ENCODE measurements at regions not wholly inside any gene's neighbourhood (a gene's known extent, or its start where the extent isn't known, plus 50 kb on each side); places are given as distances from the start of the nearest gene placed in this dataset.

- no peak for TF ChIP-seq CTCF (IDR thresholded peaks at IDR 0.05; ENCODE audit: low read depth, low read length, missing input control)
- TF ChIP-seq HNF4G (IDR thresholded peaks at IDR 0.05): no peak
- TF ChIP-seq RAD21 (IDR thresholded peaks at IDR 0.05): no peak
- no peak for TF ChIP-seq ZBTB33 (IDR thresholded peaks at IDR 0.05)
- no peak for TF ChIP-seq YY1 (IDR thresholded peaks at IDR 0.05)
- TF ChIP-seq MAX (IDR thresholded peaks at IDR 0.05): no peak
- no peak for TF ChIP-seq ATF3 (IDR thresholded peaks at IDR 0.05)
- no peak for TF ChIP-seq JUND (IDR thresholded peaks at IDR 0.05)
- TF ChIP-seq REST (IDR thresholded peaks at IDR 0.05): no peak
- no peak for TF ChIP-seq EGR1 (IDR thresholded peaks at IDR 0.05; ENCODE audit: low read depth in 2 of 2)
Observed at GRCh38 chr6:145469021-145469420, 266.3 kb downstream of the EPM2A start.

All from liver (tissue), 3 donors.